A673 (cell line): ENCODE measurements at regions not wholly inside any gene's neighbourhood (a gene's known extent, or its start where the extent isn't known, plus 50 kb on each side); places are given as distances from the start of the nearest gene placed in this dataset.

ENCODE experiments used
- BruUV-seq: library from RNA; stranded (reverse); fragments of 400-500 nt; replicated peaks from 2 replicates; lab custom pipeline; 2021; lab: Mats Ljungman, UMichigan
- CTCF ChIA-PET: fragments of 300-600 bp; sonication (Branson Sonifier 250); formaldehyde crosslinking; loops from one replicate; lab custom pipeline; 2022; ENCODE audit warnings: antibody characterized with exemption; lab: Charles Lee
- POLR2A ChIA-PET: fragments of 300-600 bp; sonication (Branson Sonifier 250); formaldehyde crosslinking; loops from one replicate; lab custom pipeline; 2022; ENCODE audit warnings: antibody characterized with exemption; ENCODE audit not compliant: low non-redundant PET; lab: Charles Lee
- DNase-seq: peaks from one replicate; pipeline ENCODE4 v3.0.0-alpha.2; 2015; ENCODE audit warnings: low spot score
- H3K27ac ChIP-seq: fragments of 200-600 bp; sonication (generic); 2 replicates; pipeline ENCODE4 v1.5.1; 2016; ENCODE audit warnings: mixed run types, low read depth, mild to moderate bottlenecking, mixed read lengths, antibody characterized with exemption, low read length; ENCODE audit not compliant: poor library complexity, severe bottlenecking
- H3K27me3 ChIP-seq: fragments of 200-600 bp; sonication (generic); replicated peaks from 2 replicates; pipeline ENCODE4 v1.6.1; 2017; ENCODE audit warnings: mixed run types, low read depth, mild to moderate bottlenecking, mixed read lengths, antibody characterized with exemption, low read length; ENCODE audit not compliant: insufficient read depth, poor library complexity
- H3K36me3 ChIP-seq: fragments of 200-600 bp; sonication (generic); 2 replicates; pipeline ENCODE4 v1.6.1; 2016; ENCODE audit warnings: mixed run types, mild to moderate bottlenecking, mixed read lengths, antibody characterized with exemption, low read length; ENCODE audit not compliant: insufficient read depth, poor library complexity, severe bottlenecking
- H3K4me1 ChIP-seq: fragments of 200-600 bp; sonication (generic); 2 replicates; pipeline ENCODE4 v1.6.1; 2017; ENCODE audit warnings: mixed run types, mild to moderate bottlenecking, mixed read lengths, antibody characterized with exemption, low read length; ENCODE audit not compliant: insufficient read depth, poor library complexity, severe bottlenecking
- H3K4me3 ChIP-seq: fragments of 200-600 bp; sonication (generic); 2 replicates; pipeline ENCODE4 v1.5.1; 2016; ENCODE audit warnings: low read depth, mixed run types, mild to moderate bottlenecking, mixed read lengths, low read length; ENCODE audit not compliant: poor library complexity, severe bottlenecking
- H3K9me3 ChIP-seq: fragments of 200-600 bp; sonication (generic); 2 replicates; pipeline ENCODE4 v1.6.1; 2016; ENCODE audit warnings: mixed run types, low read depth, mild to moderate bottlenecking, mixed read lengths, antibody characterized with exemption, low read length; ENCODE audit not compliant: poor library complexity, severe bottlenecking
- EZH2 ChIP-seq: fragments of 200-600 bp; sonication (generic); IDR thresholded peaks from 2 replicates; pipeline ENCODE4 v1.6.1; 2017; ENCODE audit warnings: borderline replicate concordance, low read depth, mild to moderate bottlenecking, mixed read lengths, antibody characterized with exemption, low read length; ENCODE audit not compliant: poor library complexity, severe bottlenecking
- intact Hi-C: fragments of 100-400 bp; cut with micrococcal nuclease; formaldehyde crosslinking; loops from one replicate; pipeline ENCODE4 v1.10.0; 2022; ENCODE audit not compliant: unreplicated experiment
- TF ChIP-seq, protein P1 (sequence below): fragments of 300-800, 200-600 bp; sonication (generic); conservative IDR thresholded peaks from 2 replicates; pipeline ENCODE4 v1.5.1; 2017; ENCODE audit warnings: low read depth, mild to moderate bottlenecking, antibody characterized with exemption, low read length, moderate library complexity, mixed read lengths

DNA sequence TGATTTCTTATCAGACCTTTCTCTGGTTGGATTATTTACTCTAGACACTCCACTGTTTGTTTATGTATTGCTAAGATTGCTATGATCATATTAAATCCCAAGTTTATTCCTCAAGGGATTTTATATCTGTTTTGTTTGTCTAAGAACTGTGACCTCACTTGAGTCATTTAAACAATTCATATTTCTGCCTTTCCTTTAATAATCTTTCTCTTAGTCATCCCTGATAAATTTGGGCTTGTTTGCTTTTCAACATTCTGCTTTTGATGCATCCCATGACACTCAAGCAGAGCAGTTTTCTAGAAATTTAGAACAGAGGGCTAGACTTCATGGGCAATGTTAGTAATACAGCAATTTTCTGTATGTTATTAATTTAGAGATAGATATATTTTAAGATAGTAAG, 231.6 kb upstream of the TNC start:
- ChIA-PET POLR2A (no interaction called here), CTCF (no interaction called here)
- no peaks in the 10 kb centered on the region for H3K9me3 ChIP-seq
- H3K27me3 ChIP-seq, result no peaks in the 10 kb centered on the region
- intact Hi-C loops, result no loop called here
- no TSS peak for BruUV-seq
- no peaks in the 10 kb centered on the region for H3K36me3 ChIP-seq
- no peak for DNase-seq
- no peaks in the 10 kb centered on the region for H3K4me1 ChIP-seq
- H3K27ac ChIP-seq, result no peak overlapping the region
- H3K4me3 ChIP-seq, result no peak overlapping the region
- no peak for TF ChIP-seq EZH2
- TF ChIP-seq, protein P1, sequence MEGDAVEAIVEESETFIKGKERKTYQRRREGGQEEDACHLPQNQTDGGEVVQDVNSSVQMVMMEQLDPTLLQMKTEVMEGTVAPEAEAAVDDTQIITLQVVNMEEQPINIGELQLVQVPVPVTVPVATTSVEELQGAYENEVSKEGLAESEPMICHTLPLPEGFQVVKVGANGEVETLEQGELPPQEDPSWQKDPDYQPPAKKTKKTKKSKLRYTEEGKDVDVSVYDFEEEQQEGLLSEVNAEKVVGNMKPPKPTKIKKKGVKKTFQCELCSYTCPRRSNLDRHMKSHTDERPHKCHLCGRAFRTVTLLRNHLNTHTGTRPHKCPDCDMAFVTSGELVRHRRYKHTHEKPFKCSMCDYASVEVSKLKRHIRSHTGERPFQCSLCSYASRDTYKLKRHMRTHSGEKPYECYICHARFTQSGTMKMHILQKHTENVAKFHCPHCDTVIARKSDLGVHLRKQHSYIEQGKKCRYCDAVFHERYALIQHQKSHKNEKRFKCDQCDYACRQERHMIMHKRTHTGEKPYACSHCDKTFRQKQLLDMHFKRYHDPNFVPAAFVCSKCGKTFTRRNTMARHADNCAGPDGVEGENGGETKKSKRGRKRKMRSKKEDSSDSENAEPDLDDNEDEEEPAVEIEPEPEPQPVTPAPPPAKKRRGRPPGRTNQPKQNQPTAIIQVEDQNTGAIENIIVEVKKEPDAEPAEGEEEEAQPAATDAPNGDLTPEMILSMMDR, result no peak

DNA sequence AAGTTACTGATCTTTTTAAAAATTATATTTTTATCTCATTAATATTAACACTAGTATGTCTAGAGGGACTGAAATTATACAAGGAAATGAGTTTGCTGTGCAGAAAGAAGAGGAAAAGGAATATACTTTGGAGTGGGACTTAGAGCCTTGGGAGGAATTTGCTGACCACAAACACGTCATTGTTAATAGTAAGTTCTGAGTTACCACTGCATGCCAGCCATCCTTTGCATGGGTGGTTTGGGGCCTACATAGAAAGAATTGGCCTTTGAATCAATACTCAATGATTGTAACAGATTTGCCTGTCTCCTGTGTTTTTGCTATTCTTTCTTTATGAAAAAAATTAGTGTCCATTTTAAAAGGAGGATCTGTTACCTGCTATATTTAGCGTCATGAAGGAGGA, 232.6 kb upstream of the TNC start:
- H3K4me3 ChIP-seq, result no peak overlapping the region
- no peaks in the 10 kb centered on the region for H3K36me3 ChIP-seq
- H3K4me1 ChIP-seq, result no peaks in the 10 kb centered on the region
- ChIA-PET CTCF (no interaction called here), POLR2A (no interaction called here)
- H3K9me3 ChIP-seq, result no peaks in the 10 kb centered on the region
- no peak for DNase-seq
- intact Hi-C loops, result no loop called here
- BruUV-seq, result no TSS peak
- no peak overlapping the region for H3K27ac ChIP-seq
- H3K27me3 ChIP-seq, result no peaks in the 10 kb centered on the region
- TF ChIP-seq, protein P1, result no peak
- TF ChIP-seq EZH2, result no peak

DNA sequence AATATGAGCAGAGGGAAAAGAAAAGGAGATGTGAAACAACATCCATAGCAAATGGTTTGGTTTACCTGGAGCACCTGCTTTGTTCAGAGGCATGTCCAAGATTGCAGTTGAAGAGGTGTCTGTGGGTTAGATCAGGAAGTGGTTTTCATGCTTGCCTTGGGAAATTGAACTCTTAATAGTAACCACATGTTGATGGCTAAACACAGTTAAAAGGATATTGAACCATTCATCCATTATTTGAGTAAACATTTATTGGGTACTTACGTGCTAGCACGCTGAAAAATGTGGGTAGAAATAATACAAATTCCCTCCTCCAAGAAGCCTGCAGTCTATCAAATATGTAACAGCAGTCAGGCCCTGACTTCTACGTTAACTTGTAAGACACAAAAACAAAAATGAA, 235.7 kb upstream of the TNC start:
- Histone ChIP-seq H3K4me3 (no peak overlapping the region), H3K4me1 (no peaks in the 10 kb centered on the region), H3K36me3 (no peaks in the 10 kb centered on the region), H3K27me3 (no peaks in the 10 kb centered on the region), H3K27ac (no peak overlapping the region), H3K9me3 (no peaks in the 10 kb centered on the region)
- DNase-seq, result no peak
- intact Hi-C loops, result no loop called here
- BruUV-seq, result no TSS peak
- ChIA-PET CTCF (no interaction called here), POLR2A (no interaction called here)
- TF ChIP-seq, protein P1, result no peak
- no peak for TF ChIP-seq EZH2
